ENCODE measurements at regions not wholly inside any gene's neighbourhood (a gene's known extent, or its start where the extent isn't known, plus 50 kb on each side); places are given as distances from the start of the nearest gene placed in this dataset.

DNA sequence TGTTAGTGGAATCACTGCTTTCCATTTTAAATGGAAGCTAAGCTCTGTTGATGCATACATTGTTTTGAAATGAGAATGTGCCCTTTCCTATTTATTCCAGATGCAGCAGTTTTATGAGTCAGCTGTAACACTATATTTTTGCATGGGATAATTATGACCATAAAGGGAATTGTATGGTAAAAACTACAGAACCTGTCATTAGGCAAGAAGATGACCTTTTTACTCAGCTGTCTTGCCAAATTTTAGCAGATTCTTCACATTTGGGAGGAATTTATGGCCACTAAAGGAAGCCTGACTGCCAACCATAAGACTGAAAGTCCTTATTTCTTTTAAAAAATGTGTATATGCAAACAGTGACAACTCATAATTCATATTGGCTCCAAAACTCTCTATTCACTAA, 356.3 kb upstream of the PRMT6 start:
- no peak for DNase-seq (ENCODE audit: low read depth in 1 of 2, low spot score in 1 of 2)
- Histone ChIP-seq H3K27me3 (ENCODE audit: insufficient read depth, poor library complexity, severe bottlenecking) (no peaks in the 10 kb centered on the region), H3K27ac (replicated peaks) (no peak overlapping the region), H3K4me3 (replicated peaks; ENCODE audit: insufficient read depth, low read length) (no peak overlapping the region)
- TF ChIP-seq, protein P1, sequence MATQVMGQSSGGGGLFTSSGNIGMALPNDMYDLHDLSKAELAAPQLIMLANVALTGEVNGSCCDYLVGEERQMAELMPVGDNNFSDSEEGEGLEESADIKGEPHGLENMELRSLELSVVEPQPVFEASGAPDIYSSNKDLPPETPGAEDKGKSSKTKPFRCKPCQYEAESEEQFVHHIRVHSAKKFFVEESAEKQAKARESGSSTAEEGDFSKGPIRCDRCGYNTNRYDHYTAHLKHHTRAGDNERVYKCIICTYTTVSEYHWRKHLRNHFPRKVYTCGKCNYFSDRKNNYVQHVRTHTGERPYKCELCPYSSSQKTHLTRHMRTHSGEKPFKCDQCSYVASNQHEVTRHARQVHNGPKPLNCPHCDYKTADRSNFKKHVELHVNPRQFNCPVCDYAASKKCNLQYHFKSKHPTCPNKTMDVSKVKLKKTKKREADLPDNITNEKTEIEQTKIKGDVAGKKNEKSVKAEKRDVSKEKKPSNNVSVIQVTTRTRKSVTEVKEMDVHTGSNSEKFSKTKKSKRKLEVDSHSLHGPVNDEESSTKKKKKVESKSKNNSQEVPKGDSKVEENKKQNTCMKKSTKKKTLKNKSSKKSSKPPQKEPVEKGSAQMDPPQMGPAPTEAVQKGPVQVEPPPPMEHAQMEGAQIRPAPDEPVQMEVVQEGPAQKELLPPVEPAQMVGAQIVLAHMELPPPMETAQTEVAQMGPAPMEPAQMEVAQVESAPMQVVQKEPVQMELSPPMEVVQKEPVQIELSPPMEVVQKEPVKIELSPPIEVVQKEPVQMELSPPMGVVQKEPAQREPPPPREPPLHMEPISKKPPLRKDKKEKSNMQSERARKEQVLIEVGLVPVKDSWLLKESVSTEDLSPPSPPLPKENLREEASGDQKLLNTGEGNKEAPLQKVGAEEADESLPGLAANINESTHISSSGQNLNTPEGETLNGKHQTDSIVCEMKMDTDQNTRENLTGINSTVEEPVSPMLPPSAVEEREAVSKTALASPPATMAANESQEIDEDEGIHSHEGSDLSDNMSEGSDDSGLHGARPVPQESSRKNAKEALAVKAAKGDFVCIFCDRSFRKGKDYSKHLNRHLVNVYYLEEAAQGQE (IDR thresholded peaks at IDR 0.05; ENCODE audit: insufficient replicate concordance, low read depth): no peak
- TF ChIP-seq, protein P2, sequence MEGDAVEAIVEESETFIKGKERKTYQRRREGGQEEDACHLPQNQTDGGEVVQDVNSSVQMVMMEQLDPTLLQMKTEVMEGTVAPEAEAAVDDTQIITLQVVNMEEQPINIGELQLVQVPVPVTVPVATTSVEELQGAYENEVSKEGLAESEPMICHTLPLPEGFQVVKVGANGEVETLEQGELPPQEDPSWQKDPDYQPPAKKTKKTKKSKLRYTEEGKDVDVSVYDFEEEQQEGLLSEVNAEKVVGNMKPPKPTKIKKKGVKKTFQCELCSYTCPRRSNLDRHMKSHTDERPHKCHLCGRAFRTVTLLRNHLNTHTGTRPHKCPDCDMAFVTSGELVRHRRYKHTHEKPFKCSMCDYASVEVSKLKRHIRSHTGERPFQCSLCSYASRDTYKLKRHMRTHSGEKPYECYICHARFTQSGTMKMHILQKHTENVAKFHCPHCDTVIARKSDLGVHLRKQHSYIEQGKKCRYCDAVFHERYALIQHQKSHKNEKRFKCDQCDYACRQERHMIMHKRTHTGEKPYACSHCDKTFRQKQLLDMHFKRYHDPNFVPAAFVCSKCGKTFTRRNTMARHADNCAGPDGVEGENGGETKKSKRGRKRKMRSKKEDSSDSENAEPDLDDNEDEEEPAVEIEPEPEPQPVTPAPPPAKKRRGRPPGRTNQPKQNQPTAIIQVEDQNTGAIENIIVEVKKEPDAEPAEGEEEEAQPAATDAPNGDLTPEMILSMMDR (IDR thresholded peaks at IDR 0.05; ENCODE audit: insufficient read depth, low read length): no peak
- TF ChIP-seq POLR2AphosphoS5 (IDR thresholded peaks at IDR 0.05; ENCODE audit: low read depth) (no peak), GABPA (IDR thresholded peaks at IDR 0.05; ENCODE audit: low read depth) (no peak), SPI1 (IDR thresholded peaks at IDR 0.05; ENCODE audit: borderline replicate concordance, low read depth) (no peak)

DNA sequence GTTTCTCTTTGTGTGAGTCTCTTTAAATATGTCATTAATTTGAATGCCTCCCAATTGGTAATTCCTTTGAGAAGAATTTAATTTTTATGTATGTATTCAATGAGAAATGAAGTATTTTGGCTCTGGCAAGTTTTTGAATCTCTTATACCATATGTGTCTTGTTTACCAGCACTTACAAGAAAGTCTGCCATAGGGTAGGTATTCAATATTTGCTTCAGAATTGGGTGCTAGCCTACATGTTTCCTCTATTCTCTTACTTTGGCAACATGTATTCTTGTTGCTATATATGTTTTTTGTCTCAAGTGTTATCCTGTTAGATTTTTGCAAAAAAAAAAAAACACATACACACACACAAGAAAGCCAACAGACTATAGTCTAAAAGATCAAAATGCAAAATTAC, 350.5 kb upstream of the PRMT6 start:
- no peak for DNase-seq (ENCODE audit: low read depth in 1 of 2, low spot score in 1 of 2)
- no peaks in the 10 kb centered on the region for H3K27me3 ChIP-seq (ENCODE audit: insufficient read depth, poor library complexity, severe bottlenecking)
- no peak overlapping the region for H3K4me3 ChIP-seq (replicated peaks; ENCODE audit: insufficient read depth, low read length)
- H3K27ac ChIP-seq (replicated peaks): no peak overlapping the region
- no peak for TF ChIP-seq POLR2AphosphoS5 (IDR thresholded peaks at IDR 0.05; ENCODE audit: low read depth)
- TF ChIP-seq SPI1 (IDR thresholded peaks at IDR 0.05; ENCODE audit: borderline replicate concordance, low read depth): no peak
- TF ChIP-seq, protein P2 (IDR thresholded peaks at IDR 0.05; ENCODE audit: insufficient read depth, low read length): no peak
- TF ChIP-seq GABPA (IDR thresholded peaks at IDR 0.05; ENCODE audit: low read depth): no peak
- TF ChIP-seq, protein P1 (IDR thresholded peaks at IDR 0.05; ENCODE audit: insufficient replicate concordance, low read depth): no peak

DNA sequence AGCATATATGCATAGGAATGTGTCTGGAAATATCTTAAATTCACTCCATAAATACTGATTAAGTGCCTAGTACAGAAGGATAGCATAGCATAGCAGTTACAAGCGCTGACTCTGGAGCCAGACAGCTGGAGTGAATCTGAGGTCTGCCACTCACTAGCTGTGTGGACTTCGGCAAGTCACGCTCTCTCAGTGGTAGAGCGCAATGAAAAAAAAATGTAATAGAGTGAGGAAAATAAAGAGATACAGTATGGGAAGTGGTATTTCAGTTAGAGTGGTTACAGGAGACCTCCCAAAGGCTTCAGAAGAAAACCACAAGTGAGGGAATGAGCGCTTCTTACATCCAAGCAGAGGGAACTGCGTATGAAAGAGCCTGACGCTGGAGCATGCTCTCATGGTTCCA, 338.9 kb upstream of the PRMT6 start:
- TF ChIP-seq, protein P1 (IDR thresholded peaks at IDR 0.05; ENCODE audit: insufficient replicate concordance, low read depth): no peak
- TF ChIP-seq, protein P2 (IDR thresholded peaks at IDR 0.05; ENCODE audit: insufficient read depth, low read length): no peak
- TF ChIP-seq SPI1 (IDR thresholded peaks at IDR 0.05; ENCODE audit: borderline replicate concordance, low read depth) (no peak), POLR2AphosphoS5 (IDR thresholded peaks at IDR 0.05; ENCODE audit: low read depth) (no peak), GABPA (IDR thresholded peaks at IDR 0.05; ENCODE audit: low read depth) (no peak)
- Histone ChIP-seq H3K4me3 (replicated peaks; ENCODE audit: insufficient read depth, low read length) (no peak overlapping the region), H3K27me3 (ENCODE audit: insufficient read depth, poor library complexity, severe bottlenecking) (no peaks in the 10 kb centered on the region), H3K27ac (replicated peaks) (no peak overlapping the region)
- no peak for DNase-seq (ENCODE audit: low read depth in 1 of 2, low spot score in 1 of 2)
